ENCODE measurements at regions not wholly inside any gene's neighbourhood (a gene's known extent, or its start where the extent isn't known, plus 50 kb on each side); places are given as distances from the start of the nearest gene placed in this dataset.

- TF ChIP-seq CTCF (IDR thresholded peaks at IDR 0.05) (no peak), ZFX (IDR thresholded peaks at IDR 0.05; ENCODE audit: borderline replicate concordance) (no peak)
Measured at GRCh38 chr14:35212471-35213142, 79.6 kb upstream of the PSMA6 start.
